HL-60 (cell line): ENCODE measurements at regions not wholly inside any gene's neighbourhood (a gene's known extent, or its start where the extent isn't known, plus 50 kb on each side); places are given as distances from the start of the nearest gene placed in this dataset.

Source experiments
- DNase-seq, 2 experiments: peaks; one replicate each; pipeline ENCODE4 v3.0.0-alpha.2; 2010 to 2020; ENCODE audit warnings: low read depth in 1 of 2, low spot score in 1 of 2
- H3K27ac ChIP-seq: fragments of 250-450 bp; sonication (Bioruptor Pico); replicated peaks from 2 replicates; pipeline ENCODE4 v1.5.1; 2020; ENCODE audit warnings: mild to moderate bottlenecking, moderate library complexity
- H3K27me3 ChIP-seq: fragments of 250-450 bp; sonication (Bioruptor Pico); 2 replicates; pipeline ENCODE4 v1.5.1; 2021; ENCODE audit warnings: mild to moderate bottlenecking, moderate library complexity; ENCODE audit not compliant: insufficient read depth, poor library complexity, severe bottlenecking
- H3K4me3 ChIP-seq: replicated peaks from 2 replicates; pipeline ENCODE4 v1.5.1; 2011; ENCODE audit warnings: mild to moderate bottlenecking, control low read depth, low read length; ENCODE audit not compliant: insufficient read depth
- CTCF ChIP-seq: IDR thresholded peaks from one replicate; pipeline ENCODE4 v1.5.1; 2011; ENCODE audit warnings: low read length, control low read depth, inconsistent platforms; ENCODE audit not compliant: insufficient read depth
- GABPA ChIP-seq: IDR thresholded peaks from 2 replicates; pipeline ENCODE4 v1.6.1; 2012; ENCODE audit warnings: low read depth
- POLR2AphosphoS5 ChIP-seq: IDR thresholded peaks from 2 replicates; pipeline ENCODE4 v1.6.1; 2012; ENCODE audit warnings: low read depth
- REST ChIP-seq: IDR thresholded peaks from 2 replicates; pipeline ENCODE4 v1.6.1; 2012; ENCODE audit warnings: low read depth; ENCODE audit not compliant: insufficient replicate concordance
- SPI1 ChIP-seq: IDR thresholded peaks from 2 replicates; pipeline ENCODE4 v1.6.1; 2012; ENCODE audit warnings: low read depth, mild to moderate bottlenecking, borderline replicate concordance

- H3K4me3 ChIP-seq: no peak overlapping the region
- no peak for TF ChIP-seq POLR2AphosphoS5
- no peak for TF ChIP-seq GABPA
- TF ChIP-seq CTCF: no peak
- no peak for TF ChIP-seq SPI1
- no peak for TF ChIP-seq REST
- no peak for DNase-seq
- H3K27ac ChIP-seq: no peak overlapping the region
- H3K27me3 ChIP-seq: no peaks in the 10 kb centered on the region
These were observed 115.7 kb upstream of the PJA1 start for GRCh38 chrX:69280933-69281332.

GRCh38 chrX:69279234-69279633 lies 114.0 kb upstream of the PJA1 start:
- Histone ChIP-seq H3K4me3 (no peak overlapping the region), H3K27me3 (no peaks in the 10 kb centered on the region), H3K27ac (no peak overlapping the region)
- TF ChIP-seq POLR2AphosphoS5 (no peak), GABPA (no peak), CTCF (no peak), REST (no peak), SPI1 (no peak)
- no peak for DNase-seq

- TF ChIP-seq CTCF (no peak), POLR2AphosphoS5 (no peak), GABPA (no peak), SPI1 (no peak), REST (no peak)
- no peak for DNase-seq
- H3K27ac ChIP-seq: no peak overlapping the region
- no peak overlapping the region for H3K4me3 ChIP-seq
- no peaks in the 10 kb centered on the region for H3K27me3 ChIP-seq
These were observed 112.9 kb upstream of the PJA1 start for GRCh38 chrX:69278031-69278687.
